Panc1 (cell line): ENCODE measurements at regions not wholly inside any gene's neighbourhood (a gene's known extent, or its start where the extent isn't known, plus 50 kb on each side); places are given as distances from the start of the nearest gene placed in this dataset.
"Not testable (repeated sequence)": the region's sequence is repeated elsewhere in the genome, so short reads cannot be mapped to it uniquely, and the experiment has no call there.

Experiments
- ATAC-seq: fragments of 200-7000 bp; cut with Tn5 transposase; 2 replicates; pipeline ENCODE4 v1.9.1; 2020; ENCODE audit warnings: mild to moderate bottlenecking, moderate library complexity
- BruUV-seq: library from RNA; stranded (reverse); fragments of 400-500 nt; replicated peaks from 2 replicates; lab custom pipeline; 2021; lab: Mats Ljungman, UMichigan
- CTCF ChIA-PET: fragments of 300-600 bp; sonication (Branson Sonifier 250); formaldehyde crosslinking; loops from one replicate; lab custom pipeline; 2022; ENCODE audit warnings: antibody characterized with exemption; lab: Charles Lee
- POLR2A ChIA-PET: fragments of 300-600 bp; sonication (Branson Sonifier 250); formaldehyde crosslinking; loops from one replicate; lab custom pipeline; 2022; ENCODE audit warnings: antibody characterized with exemption; lab: Charles Lee
- DNase-seq: peaks from one replicate; pipeline ENCODE4 v3.0.0-alpha.2; 2010; ENCODE audit warnings: low read depth, low spot score
- H3K27ac ChIP-seq: 2 replicates; pipeline ENCODE4 v1.5.1; 2011; ENCODE audit warnings: mild to moderate bottlenecking, low read length, inconsistent platforms
- H3K27me3 ChIP-seq: fragments of 200-500 bp; sonication (Bioruptor generic); 2 replicates; pipeline ENCODE4 v1.6.0; 2014; ENCODE audit warnings: low read length, inconsistent platforms; ENCODE audit not compliant: control insufficient read depth, insufficient read depth
- H3K36me3 ChIP-seq: fragments of 200-500 bp; sonication (Bioruptor generic); 2 replicates; pipeline ENCODE4 v1.5.1; 2014; ENCODE audit warnings: inconsistent platforms, mild to moderate bottlenecking, low read length, moderate library complexity; ENCODE audit not compliant: control insufficient read depth, insufficient read depth
- H3K4me1 ChIP-seq: 2 replicates; pipeline ENCODE4 v1.5.1; 2011; ENCODE audit warnings: inconsistent platforms, mild to moderate bottlenecking, low read length, moderate library complexity; ENCODE audit not compliant: control insufficient read depth, insufficient read depth
- H3K4me3 ChIP-seq, 2 experiments: 2 replicates each; pipeline ENCODE4 v1.5.1; 2011 to 2012; ENCODE audit warnings: low read depth in 2 of 2, low read length in 2 of 2, mild to moderate bottlenecking in 2 of 2, inconsistent platforms in 1 of 2, moderate library complexity in 1 of 2
- H3K9me3 ChIP-seq: fragments of 200-500 bp; sonication (Bioruptor generic); 2 replicates; pipeline ENCODE4 v1.5.1; 2014; ENCODE audit warnings: low read depth, mild to moderate bottlenecking, inconsistent platforms, low read length, moderate library complexity; ENCODE audit not compliant: control insufficient read depth, insufficient read depth
- POLR2AphosphoS5 ChIP-seq: IDR thresholded peaks from 2 replicates; pipeline ENCODE4 v1.6.1; 2012; ENCODE audit warnings: mild to moderate bottlenecking, low read depth, low read length, moderate library complexity
- SIN3A ChIP-seq: IDR thresholded peaks from 2 replicates; pipeline ENCODE4 v1.6.1; 2012; ENCODE audit warnings: low read depth, mild to moderate bottlenecking, low read length, moderate library complexity, borderline replicate concordance; ENCODE audit not compliant: insufficient read depth
- TCF7L2 ChIP-seq: IDR thresholded peaks from 2 replicates; pipeline ENCODE4 v1.6.1; 2011; ENCODE audit warnings: mild to moderate bottlenecking, low read depth, low read length, inconsistent platforms
- in situ Hi-C: cut with HindIII; loops from 2 replicates; pipeline ENCODE4 v1.10.0; 2016; ENCODE audit warnings: low sequenced_read_pairs, low pct_unique_long_range_greater_than_20kb
- intact Hi-C: fragments of 100-400 bp; cut with micrococcal nuclease; formaldehyde crosslinking; loops from one replicate; pipeline ENCODE4 v1.10.0; 2022; ENCODE audit not compliant: unreplicated experiment
- TF ChIP-seq, protein P1 (sequence below): fragments of 450-650 bp; IDR thresholded peaks from 2 replicates; pipeline ENCODE4 v1.5.1; 2017; ENCODE audit warnings: mild to moderate bottlenecking
- TF ChIP-seq, protein P2 (sequence below), 2 experiments: IDR thresholded peaks; 2 replicates each; pipeline ENCODE4 v1.6.1; 2011 to 2012; ENCODE audit warnings: low read depth in 2 of 2, control low read depth in 1 of 2, low read length in 1 of 2, mild to moderate bottlenecking in 1 of 2, moderate library complexity in 1 of 2; ENCODE audit not compliant: insufficient read depth in 1 of 2

DNA sequence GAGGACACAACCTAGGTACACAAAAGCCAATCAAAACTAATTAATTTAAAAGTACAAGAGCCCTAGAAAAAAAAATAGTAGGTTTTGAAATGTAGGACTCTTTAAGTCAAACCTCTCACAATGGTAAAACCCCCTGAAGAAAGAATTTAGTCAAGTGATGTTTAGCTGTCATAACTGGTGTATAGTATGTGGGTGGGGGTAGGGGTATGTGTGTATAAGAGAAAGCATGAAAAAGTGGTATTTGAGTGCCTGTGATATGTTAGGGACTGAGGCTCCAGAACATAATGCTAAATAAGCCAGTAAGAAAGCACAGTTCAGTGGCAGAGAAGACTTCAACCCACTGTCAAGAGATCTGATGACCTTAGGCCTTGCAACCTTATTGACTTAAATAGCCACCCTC, 507.9 kb downstream of the TTLL7 start:
- POLR2A ChIA-PET: no interaction called here
- in situ Hi-C loops: no loop called here
- H3K27me3 ChIP-seq: no peaks in the 10 kb centered on the region
- ATAC-seq (no peak), DNase-seq (no peak)
- H3K9me3 ChIP-seq: no peaks in the 10 kb centered on the region
- TF ChIP-seq SIN3A: no peak
- no peak for TF ChIP-seq POLR2AphosphoS5
- no peak for TF ChIP-seq TCF7L2
- TF ChIP-seq, protein P1, sequence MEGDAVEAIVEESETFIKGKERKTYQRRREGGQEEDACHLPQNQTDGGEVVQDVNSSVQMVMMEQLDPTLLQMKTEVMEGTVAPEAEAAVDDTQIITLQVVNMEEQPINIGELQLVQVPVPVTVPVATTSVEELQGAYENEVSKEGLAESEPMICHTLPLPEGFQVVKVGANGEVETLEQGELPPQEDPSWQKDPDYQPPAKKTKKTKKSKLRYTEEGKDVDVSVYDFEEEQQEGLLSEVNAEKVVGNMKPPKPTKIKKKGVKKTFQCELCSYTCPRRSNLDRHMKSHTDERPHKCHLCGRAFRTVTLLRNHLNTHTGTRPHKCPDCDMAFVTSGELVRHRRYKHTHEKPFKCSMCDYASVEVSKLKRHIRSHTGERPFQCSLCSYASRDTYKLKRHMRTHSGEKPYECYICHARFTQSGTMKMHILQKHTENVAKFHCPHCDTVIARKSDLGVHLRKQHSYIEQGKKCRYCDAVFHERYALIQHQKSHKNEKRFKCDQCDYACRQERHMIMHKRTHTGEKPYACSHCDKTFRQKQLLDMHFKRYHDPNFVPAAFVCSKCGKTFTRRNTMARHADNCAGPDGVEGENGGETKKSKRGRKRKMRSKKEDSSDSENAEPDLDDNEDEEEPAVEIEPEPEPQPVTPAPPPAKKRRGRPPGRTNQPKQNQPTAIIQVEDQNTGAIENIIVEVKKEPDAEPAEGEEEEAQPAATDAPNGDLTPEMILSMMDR: no peak
- TF ChIP-seq, protein P2, sequence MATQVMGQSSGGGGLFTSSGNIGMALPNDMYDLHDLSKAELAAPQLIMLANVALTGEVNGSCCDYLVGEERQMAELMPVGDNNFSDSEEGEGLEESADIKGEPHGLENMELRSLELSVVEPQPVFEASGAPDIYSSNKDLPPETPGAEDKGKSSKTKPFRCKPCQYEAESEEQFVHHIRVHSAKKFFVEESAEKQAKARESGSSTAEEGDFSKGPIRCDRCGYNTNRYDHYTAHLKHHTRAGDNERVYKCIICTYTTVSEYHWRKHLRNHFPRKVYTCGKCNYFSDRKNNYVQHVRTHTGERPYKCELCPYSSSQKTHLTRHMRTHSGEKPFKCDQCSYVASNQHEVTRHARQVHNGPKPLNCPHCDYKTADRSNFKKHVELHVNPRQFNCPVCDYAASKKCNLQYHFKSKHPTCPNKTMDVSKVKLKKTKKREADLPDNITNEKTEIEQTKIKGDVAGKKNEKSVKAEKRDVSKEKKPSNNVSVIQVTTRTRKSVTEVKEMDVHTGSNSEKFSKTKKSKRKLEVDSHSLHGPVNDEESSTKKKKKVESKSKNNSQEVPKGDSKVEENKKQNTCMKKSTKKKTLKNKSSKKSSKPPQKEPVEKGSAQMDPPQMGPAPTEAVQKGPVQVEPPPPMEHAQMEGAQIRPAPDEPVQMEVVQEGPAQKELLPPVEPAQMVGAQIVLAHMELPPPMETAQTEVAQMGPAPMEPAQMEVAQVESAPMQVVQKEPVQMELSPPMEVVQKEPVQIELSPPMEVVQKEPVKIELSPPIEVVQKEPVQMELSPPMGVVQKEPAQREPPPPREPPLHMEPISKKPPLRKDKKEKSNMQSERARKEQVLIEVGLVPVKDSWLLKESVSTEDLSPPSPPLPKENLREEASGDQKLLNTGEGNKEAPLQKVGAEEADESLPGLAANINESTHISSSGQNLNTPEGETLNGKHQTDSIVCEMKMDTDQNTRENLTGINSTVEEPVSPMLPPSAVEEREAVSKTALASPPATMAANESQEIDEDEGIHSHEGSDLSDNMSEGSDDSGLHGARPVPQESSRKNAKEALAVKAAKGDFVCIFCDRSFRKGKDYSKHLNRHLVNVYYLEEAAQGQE (IDR thresholded peaks at IDR 0.05; ENCODE audit: insufficient read depth in 1 of 2, low read depth in 2 of 2, low read length in 1 of 2): no peak
- no peaks in the 10 kb centered on the region for H3K36me3 ChIP-seq
- CTCF ChIA-PET: no interaction called here
- intact Hi-C loops: no loop called here
- H3K4me1 ChIP-seq: no peaks in the 10 kb centered on the region
- BruUV-seq: no TSS peak
- H3K4me3 ChIP-seq: no peak overlapping the region
- H3K27ac ChIP-seq: no peak overlapping the region

DNA sequence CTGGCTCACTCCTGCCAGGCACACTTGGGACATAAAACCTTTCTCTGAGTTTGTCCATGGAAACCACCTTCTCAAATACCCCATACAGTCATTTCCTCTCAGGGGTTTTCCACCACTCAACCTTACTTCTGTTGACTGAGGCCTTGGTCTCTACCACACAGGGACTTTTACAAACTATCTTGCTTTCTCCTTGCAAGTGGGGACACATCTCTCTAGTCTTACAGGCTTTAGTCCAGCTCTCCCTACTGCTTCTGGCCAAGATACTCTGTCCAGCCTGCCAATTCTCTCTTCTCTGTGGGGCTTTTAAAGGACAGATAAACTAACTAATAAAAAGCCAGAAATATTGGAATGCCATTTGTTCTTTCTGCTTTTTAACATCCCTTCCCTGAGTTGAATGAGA, 510.8 kb downstream of the TTLL7 start:
- intact Hi-C loops, BruUV-seq, in situ Hi-C loops, H3K9me3 ChIP-seq, DNase-seq, H3K27me3 ChIP-seq, H3K4me1 ChIP-seq, H3K4me3 ChIP-seq, H3K27ac ChIP-seq, ATAC-seq, POLR2A ChIA-PET, CTCF ChIA-PET, H3K36me3 ChIP-seq: not testable (repeated sequence)

DNA sequence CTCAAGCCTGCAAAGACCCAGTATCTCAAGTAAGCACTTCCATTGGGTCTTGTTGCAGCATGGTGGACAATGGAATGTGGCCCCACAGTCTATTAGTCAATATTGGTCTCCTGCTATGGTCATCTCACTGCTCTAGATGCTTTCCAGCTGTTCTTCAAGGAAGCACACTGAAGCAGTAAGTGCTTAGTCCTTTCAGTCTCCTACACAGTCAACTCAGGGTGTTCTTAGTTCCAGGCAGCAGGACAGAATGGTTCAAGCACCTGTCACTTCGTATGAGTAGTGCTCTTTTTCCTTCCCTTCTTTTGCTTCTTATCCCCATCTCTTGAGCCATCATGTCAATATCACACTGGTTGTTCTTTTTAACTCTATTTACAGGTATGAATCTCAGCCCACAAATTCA, 511.5 kb downstream of the TTLL7 start:
- H3K9me3 ChIP-seq, H3K4me3 ChIP-seq, H3K27ac ChIP-seq, intact Hi-C loops, POLR2A ChIA-PET, H3K4me1 ChIP-seq, CTCF ChIA-PET, H3K27me3 ChIP-seq, ATAC-seq, DNase-seq, BruUV-seq, H3K36me3 ChIP-seq, in situ Hi-C loops: not testable (repeated sequence)

DNA sequence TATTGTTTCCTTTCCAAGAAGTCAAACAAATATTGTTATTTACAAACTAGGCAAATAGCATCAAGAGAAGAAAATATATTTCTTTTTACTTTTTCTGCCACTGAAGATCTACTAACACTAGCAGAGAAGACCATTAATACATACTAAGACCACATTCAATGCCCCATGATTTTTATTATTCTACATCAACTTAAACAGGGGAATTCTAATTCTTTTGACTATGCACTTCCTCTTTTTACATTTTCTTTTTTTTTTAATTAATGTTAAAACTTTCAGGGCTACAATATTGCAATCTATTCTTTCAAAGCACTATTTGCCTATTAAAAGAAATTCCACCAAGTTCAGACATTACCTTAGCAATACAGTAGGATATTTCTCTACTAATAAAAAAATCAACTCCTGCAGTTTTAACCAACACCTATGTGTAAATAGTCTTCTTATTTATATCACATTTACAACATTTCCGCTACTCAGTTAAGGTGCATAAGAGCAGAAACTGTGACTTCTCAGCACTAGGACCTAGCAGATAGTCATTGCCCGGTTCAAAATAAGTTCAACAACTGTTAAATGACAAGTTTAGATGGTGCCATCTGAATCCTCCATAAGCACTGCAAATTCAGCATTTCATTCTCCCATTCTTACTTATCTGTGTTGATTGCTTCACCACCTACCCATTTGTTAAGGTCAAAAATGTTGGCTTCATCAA, 513.5 kb downstream of the TTLL7 start:
- CTCF ChIA-PET, POLR2A ChIA-PET, H3K9me3 ChIP-seq, ATAC-seq, H3K4me3 ChIP-seq, H3K36me3 ChIP-seq, BruUV-seq, H3K27me3 ChIP-seq, H3K4me1 ChIP-seq, in situ Hi-C loops, intact Hi-C loops, DNase-seq, H3K27ac ChIP-seq: not testable (repeated sequence)

DNA sequence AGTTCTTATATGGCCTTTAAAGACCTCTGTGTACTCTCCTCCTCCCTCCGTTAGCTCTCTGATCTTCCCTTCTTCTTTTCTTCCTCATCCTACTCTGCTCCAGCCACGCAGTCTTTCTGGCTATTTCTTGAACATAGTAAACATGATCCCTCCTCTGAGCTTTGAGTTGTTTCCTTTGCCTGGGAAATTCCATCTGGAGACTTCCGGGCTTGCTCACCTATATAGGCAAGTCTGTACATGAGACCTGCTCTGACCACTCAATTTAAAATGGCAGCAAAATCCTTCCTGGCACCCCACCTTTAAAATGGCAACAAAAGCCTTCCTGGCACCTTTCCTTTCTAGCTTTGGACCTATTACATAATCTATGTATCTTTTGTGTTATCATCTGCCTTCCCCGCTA, 517.6 kb downstream of the TTLL7 start:
- H3K9me3 ChIP-seq, H3K4me3 ChIP-seq, in situ Hi-C loops, H3K4me1 ChIP-seq, CTCF ChIA-PET, POLR2A ChIA-PET, DNase-seq, H3K27me3 ChIP-seq, H3K27ac ChIP-seq, BruUV-seq, intact Hi-C loops, H3K36me3 ChIP-seq, ATAC-seq: not testable (repeated sequence)
